Lung (tissue), 11 donors: ENCODE measurements at regions not wholly inside any gene's neighbourhood (a gene's known extent, or its start where the extent isn't known, plus 50 kb on each side); places are given as distances from the start of the nearest gene placed in this dataset.

Experiments
- ATAC-seq: fragments of 200-7000 bp; cut with Tn5 transposase; one replicate; pipeline ENCODE4 v1.9.1; 2020; ENCODE audit warnings: moderate number of reproducible peaks; ENCODE audit not compliant: insufficient read depth, low FRiP score
- DNase-seq, 3 donors: peaks; one replicate each; pipeline ENCODE4 v3.0.0-alpha.2; 2013 to 2017
- H3K27ac ChIP-seq, 2 donors: one replicate each; pipeline ENCODE4 v1.5.1; 2013; ENCODE audit warnings: mild to moderate bottlenecking in 2 of 2, moderate library complexity in 2 of 2, control low read depth in 1 of 2, inconsistent platforms in 1 of 2, low read depth in 1 of 2, low read length in 1 of 2
- H3K27me3 ChIP-seq, 3 donors: one replicate each; pipeline ENCODE4 v1.5.1; 2013; ENCODE audit warnings: low read length in 2 of 3; ENCODE audit not compliant: control insufficient read depth in 3 of 3, insufficient read depth in 3 of 3
- H3K36me3 ChIP-seq, 4 donors: one replicate each; pipeline ENCODE4 v1.5.1; 2013; ENCODE audit warnings: low read length in 4 of 4, mild to moderate bottlenecking in 1 of 4, moderate library complexity in 1 of 4; ENCODE audit not compliant: control insufficient read depth in 4 of 4, insufficient read depth in 4 of 4
- H3K4me1 ChIP-seq, 5 donors: one replicate each; pipeline ENCODE4 v1.5.1; 2013; ENCODE audit warnings: low read length in 5 of 5, mild to moderate bottlenecking in 2 of 5, moderate library complexity in 1 of 5; ENCODE audit not compliant: control insufficient read depth in 5 of 5, insufficient read depth in 5 of 5
- H3K4me3 ChIP-seq: one replicate; pipeline ENCODE4 v1.5.1; 2013; ENCODE audit warnings: mild to moderate bottlenecking, control low read depth, moderate library complexity
- H3K9ac ChIP-seq, 2 donors: one replicate each; pipeline ENCODE4 v1.5.1; 2013; ENCODE audit warnings: low read length in 2 of 2, control low read depth in 1 of 2; ENCODE audit not compliant: insufficient read depth in 1 of 2
- H3K9me3 ChIP-seq, 4 donors: one replicate each; pipeline ENCODE4 v1.5.1; 2013; ENCODE audit warnings: low read length in 3 of 4, mild to moderate bottlenecking in 1 of 4, moderate library complexity in 1 of 4; ENCODE audit not compliant: control insufficient read depth in 4 of 4, insufficient read depth in 3 of 4
- CTCF ChIP-seq: IDR thresholded peaks from 2 replicates; pipeline ENCODE4 v1.5.1; 2012; ENCODE audit warnings: mild to moderate bottlenecking; ENCODE audit errors: control extremely low read depth, extremely low read depth
- WGBS, 2 donors: extraction: QIAGEN DNeasy Blood & Tissue Kit; methylation state at CpG; one replicate each; pipeline ENCODE4 v1.1.7; 2013; 5-methylcytosine and 5-hydroxymethylcytosine counted together
- donor health status: control.
- donor health status: control.
- donor health status: Bipolar disorder and iron deficiency.
- donor health status: healthy.
- donor health status: DM: yes; HTN: yes; CAD: no.

GRCh38 chr12:60468546-60468945 lies 872.7 kb downstream of the SLC16A7 start:
- H3K9me3 ChIP-seq: no peaks in the 10 kb centered on the region
- TF ChIP-seq CTCF: no peak
- DNase-seq: no peak
- H3K4me1 ChIP-seq: no peaks in the 10 kb centered on the region
- no peaks in the 10 kb centered on the region for H3K27me3 ChIP-seq
- no peaks in the 10 kb centered on the region for H3K36me3 ChIP-seq
- 97 to 98% methylated on average over 5 of the region's 5 CpGs for WGBS, 2 donors
- no peak overlapping the region for H3K9ac ChIP-seq
- no peak overlapping the region for H3K27ac ChIP-seq
- no peak overlapping the region for H3K4me3 ChIP-seq
- ATAC-seq: no peak

- H3K4me1 ChIP-seq: no peaks in the 10 kb centered on the region
- no peak overlapping the region for H3K4me3 ChIP-seq
- DNase-seq: no peak
- no peaks in the 10 kb centered on the region for H3K27me3 ChIP-seq
- H3K9me3 ChIP-seq: no peaks in the 10 kb centered on the region
- WGBS, 2 donors: 79 to 82% methylated on average over 3 of the region's 3 CpGs
- TF ChIP-seq CTCF: no peak
- no peaks in the 10 kb centered on the region for H3K36me3 ChIP-seq
- ATAC-seq: no peak
- H3K27ac ChIP-seq: no peak overlapping the region
- H3K9ac ChIP-seq: no peak overlapping the region
Measured at GRCh38 chr12:60475825-60476224, 880.0 kb downstream of the SLC16A7 start.

GRCh38 chr12:60487284-60487683 lies 891.5 kb downstream of the SLC16A7 start:
- Histone ChIP-seq H3K36me3 (no peaks in the 10 kb centered on the region), H3K9ac (no peak overlapping the region), H3K9me3 (no peaks in the 10 kb centered on the region), H3K4me3 (no peak overlapping the region), H3K27me3 (no peaks in the 10 kb centered on the region), H3K4me1 (no peaks in the 10 kb centered on the region), H3K27ac (no peak overlapping the region)
- DNase-seq: no peak
- 72 to 74% methylated on average over 1 of the region's 1 CpG for WGBS, 2 donors
- no peak for ATAC-seq
- TF ChIP-seq CTCF: no peak

GRCh38 chr12:60489071-60489470 lies 893.2 kb downstream of the SLC16A7 start:
- Histone ChIP-seq H3K36me3 (no peaks in the 10 kb centered on the region), H3K27me3 (no peaks in the 10 kb centered on the region), H3K4me3 (no peak overlapping the region), H3K9me3 (no peaks in the 10 kb centered on the region), H3K4me1 (no peaks in the 10 kb centered on the region), H3K27ac (no peak overlapping the region), H3K9ac (no peak overlapping the region)
- TF ChIP-seq CTCF: no peak
- ATAC-seq (no peak), DNase-seq (no peak)
